ENCODE measurements at regions not wholly inside any gene's neighbourhood (a gene's known extent, or its start where the extent isn't known, plus 50 kb on each side); places are given as distances from the start of the nearest gene placed in this dataset.

GRCh38 chr20:29687438-29687837, 1570.0 kb upstream of the DEFB115 start:
- H3K9me3 Mint-ChIP-seq (ENCODE audit: unreplicated experiment), result peaks cover 39% of the 10 kb centered on the region
- H3K27ac Mint-ChIP-seq (ENCODE audit: unreplicated experiment), result no peak overlapping the region
- DNase-seq (ENCODE audit: low spot score), result no peak
- H3K4me3 Mint-ChIP-seq (ENCODE audit: unreplicated experiment), result no peak overlapping the region
- TF ChIP-seq CTCF (IDR thresholded peaks at IDR 0.05; ENCODE audit: unreplicated experiment), result no peak
- peaks cover 18% of the 10 kb centered on the region for H3K27me3 Mint-ChIP-seq (ENCODE audit: unreplicated experiment)
- peaks cover 3% of the 10 kb centered on the region for H3K4me1 Mint-ChIP-seq (ENCODE audit: unreplicated experiment)
- peaks cover 18% of the 10 kb centered on the region for H3K36me3 Mint-ChIP-seq (ENCODE audit: low read depth, unreplicated experiment)

GRCh38 chr20:29689411-29690225, 1567.8 kb upstream of the DEFB115 start:
- Mint-ChIP-seq H3K4me3 (ENCODE audit: unreplicated experiment) (peak overlapping the region; percentile 86), H3K27me3 (ENCODE audit: unreplicated experiment) (peaks cover 18% of the 10 kb centered on the region), H3K27ac (ENCODE audit: unreplicated experiment) (no peak overlapping the region), H3K4me1 (ENCODE audit: unreplicated experiment) (peaks cover 3% of the 10 kb centered on the region), H3K9me3 (ENCODE audit: unreplicated experiment) (peaks cover 35% of the 10 kb centered on the region), H3K36me3 (ENCODE audit: low read depth, unreplicated experiment) (peaks cover 18% of the 10 kb centered on the region)
- DNase-seq (ENCODE audit: low spot score), result no peak
- TF ChIP-seq CTCF (IDR thresholded peaks at IDR 0.05; ENCODE audit: unreplicated experiment), result no peak

GRCh38 chr20:29690274-29690673, 1567.2 kb upstream of the DEFB115 start:
- Mint-ChIP-seq H3K27ac (ENCODE audit: unreplicated experiment) (no peak overlapping the region), H3K4me3 (ENCODE audit: unreplicated experiment) (peak overlapping the region; percentile 86), H3K27me3 (ENCODE audit: unreplicated experiment) (peaks cover 18% of the 10 kb centered on the region), H3K9me3 (ENCODE audit: unreplicated experiment) (peaks cover 35% of the 10 kb centered on the region), H3K4me1 (ENCODE audit: unreplicated experiment) (peaks cover 3% of the 10 kb centered on the region), H3K36me3 (ENCODE audit: low read depth, unreplicated experiment) (peaks cover 18% of the 10 kb centered on the region)
- DNase-seq (ENCODE audit: low spot score), result no peak
- no peak for TF ChIP-seq CTCF (IDR thresholded peaks at IDR 0.05; ENCODE audit: unreplicated experiment)

- H3K27ac Mint-ChIP-seq (ENCODE audit: unreplicated experiment), result no peak overlapping the region
- TF ChIP-seq CTCF (IDR thresholded peaks at IDR 0.05; ENCODE audit: unreplicated experiment), result no peak
- H3K4me1 Mint-ChIP-seq (ENCODE audit: unreplicated experiment), result no peaks in the 10 kb centered on the region
- no peak overlapping the region for H3K4me3 Mint-ChIP-seq (ENCODE audit: unreplicated experiment)
- no peak for DNase-seq (ENCODE audit: low spot score)
- peaks cover 15% of the 10 kb centered on the region for H3K9me3 Mint-ChIP-seq (ENCODE audit: unreplicated experiment)
- peaks cover 11% of the 10 kb centered on the region for H3K27me3 Mint-ChIP-seq (ENCODE audit: unreplicated experiment)
- H3K36me3 Mint-ChIP-seq (ENCODE audit: low read depth, unreplicated experiment), result peaks cover 6% of the 10 kb centered on the region
Measured at GRCh38 chr20:29740601-29740950, 1516.9 kb upstream of the DEFB115 start.

- peaks cover 6% of the 10 kb centered on the region for H3K36me3 Mint-ChIP-seq (ENCODE audit: low read depth, unreplicated experiment)
- H3K27me3 Mint-ChIP-seq (ENCODE audit: unreplicated experiment), result peaks cover 11% of the 10 kb centered on the region
- no peak overlapping the region for H3K4me3 Mint-ChIP-seq (ENCODE audit: unreplicated experiment)
- no peak overlapping the region for H3K27ac Mint-ChIP-seq (ENCODE audit: unreplicated experiment)
- no peak for DNase-seq (ENCODE audit: low spot score)
- H3K4me1 Mint-ChIP-seq (ENCODE audit: unreplicated experiment), result no peaks in the 10 kb centered on the region
- no peak for TF ChIP-seq CTCF (IDR thresholded peaks at IDR 0.05; ENCODE audit: unreplicated experiment)
- peaks cover 20% of the 10 kb centered on the region for H3K9me3 Mint-ChIP-seq (ENCODE audit: unreplicated experiment)
Measured at GRCh38 chr20:29740951-29741593, 1516.4 kb upstream of the DEFB115 start.
